Fibroblast of skin of right biceps (primary cell): ENCODE measurements at regions not wholly inside any gene's neighbourhood (a gene's known extent, or its start where the extent isn't known, plus 50 kb on each side); places are given as distances from the start of the nearest gene placed in this dataset.
A peak's percentile ranks its signal among the peaks of the same experiment; 100 is the strongest.

Experiments
- DNase-seq: peaks from one replicate; pipeline ENCODE4 v3.0.0-alpha.2; 2013

- no peak for DNase-seq
Measured at GRCh38 chr7:84474436-84474835, 279.8 kb upstream of the SEMA3A start.

- DNase-seq, result no peak
Measured at GRCh38 chr7:84471576-84471975, 277.0 kb upstream of the SEMA3A start.

- DNase-seq, result peak; percentile 28
Measured at GRCh38 chr7:84469034-84469433, 274.4 kb upstream of the SEMA3A start.

DNA sequence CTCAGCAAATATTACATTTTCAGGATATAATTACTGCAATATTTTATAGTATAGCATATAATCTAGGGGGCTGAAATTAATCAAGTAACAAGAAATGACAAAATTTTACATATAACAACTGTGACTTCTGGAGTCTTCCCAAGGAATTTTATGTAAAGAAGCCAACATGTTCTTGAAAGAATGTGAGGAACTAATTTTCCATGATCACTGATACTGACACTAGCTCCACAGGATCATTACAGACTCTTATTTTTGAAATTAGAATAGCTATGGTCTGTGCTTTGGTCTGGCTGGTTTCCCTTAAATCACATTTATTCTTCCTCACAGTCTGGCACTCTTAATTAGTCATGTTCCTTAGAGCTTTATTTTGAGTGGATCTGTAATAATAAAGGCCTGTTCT, 267.7 kb upstream of the SEMA3A start:
- peak; percentile 4 for DNase-seq

- DNase-seq, result no peak
Measured at GRCh38 chr7:84461093-84461492, 266.5 kb upstream of the SEMA3A start.

DNA sequence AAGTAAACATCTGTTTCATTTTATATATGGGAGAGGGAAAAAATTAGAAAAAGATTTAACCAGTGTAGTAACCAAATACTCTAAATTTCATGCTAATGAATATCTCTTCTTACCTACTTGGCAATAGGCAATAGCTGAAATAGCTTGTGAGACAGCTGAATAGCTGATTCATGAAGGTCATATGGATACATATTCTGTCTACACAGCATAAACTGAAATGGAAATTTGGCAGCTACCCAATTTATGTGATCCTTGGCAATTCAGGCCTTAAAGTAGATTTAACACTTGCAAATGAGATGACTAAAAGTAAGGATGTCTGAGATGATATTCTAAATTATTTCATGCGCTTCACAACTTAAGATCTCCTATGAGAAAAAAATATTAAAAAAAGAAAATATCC, 261.2 kb upstream of the SEMA3A start:
- peak; percentile 46 for DNase-seq

GRCh38 chr7:84454174-84454959, 259.8 kb upstream of the SEMA3A start:
- DNase-seq, result no peak

- DNase-seq, result no peak
Measured at GRCh38 chr7:84452618-84453017, 258.0 kb upstream of the SEMA3A start.

DNA sequence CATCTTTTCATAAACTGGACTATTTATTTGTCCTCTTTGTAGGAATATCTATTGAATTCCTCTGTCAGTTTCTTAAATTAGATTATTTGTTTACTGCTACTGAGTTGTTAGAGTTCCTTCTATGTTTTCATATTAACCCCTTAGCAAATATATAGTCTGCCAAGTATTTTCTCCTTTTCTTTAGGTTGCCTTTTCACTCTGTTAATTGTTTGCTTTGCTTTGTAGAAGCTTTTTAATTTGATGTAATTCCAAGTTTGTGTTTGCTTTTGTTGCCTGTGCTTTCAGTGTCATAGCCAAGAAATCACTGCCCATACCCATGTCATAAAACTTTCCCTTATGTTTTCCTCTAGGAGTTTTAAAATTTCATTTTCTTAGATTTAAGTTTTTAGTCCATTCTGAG, 256.2 kb upstream of the SEMA3A start:
- no peak for DNase-seq

GRCh38 chr7:84447636-84448293, 253.2 kb upstream of the SEMA3A start:
- no peak for DNase-seq

DNA sequence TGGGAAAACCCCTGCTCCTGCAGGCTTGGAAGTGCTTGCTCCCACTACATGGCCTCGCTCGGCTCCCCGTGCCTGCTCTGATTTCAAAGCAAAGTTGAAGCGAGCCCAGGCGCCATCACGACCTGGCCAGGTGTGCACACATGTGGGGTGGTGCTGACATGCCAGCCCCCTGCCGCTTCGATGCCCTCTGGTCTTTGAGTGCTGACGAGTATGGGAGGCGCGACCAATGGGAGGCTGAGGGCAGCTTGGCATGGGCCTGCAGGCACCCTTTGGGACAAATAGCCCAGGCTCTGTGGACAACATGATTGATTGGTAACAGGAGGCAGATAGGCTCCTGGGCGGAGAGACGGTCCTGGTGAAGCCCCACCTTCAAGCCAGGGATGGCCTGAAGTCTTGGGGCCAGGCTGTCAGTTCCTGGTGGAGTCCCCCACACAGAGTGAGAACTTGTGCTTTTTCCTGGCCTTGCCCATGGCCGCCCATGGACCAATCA, 252.4 kb upstream of the SEMA3A start:
- DNase-seq, result no peak

DNA sequence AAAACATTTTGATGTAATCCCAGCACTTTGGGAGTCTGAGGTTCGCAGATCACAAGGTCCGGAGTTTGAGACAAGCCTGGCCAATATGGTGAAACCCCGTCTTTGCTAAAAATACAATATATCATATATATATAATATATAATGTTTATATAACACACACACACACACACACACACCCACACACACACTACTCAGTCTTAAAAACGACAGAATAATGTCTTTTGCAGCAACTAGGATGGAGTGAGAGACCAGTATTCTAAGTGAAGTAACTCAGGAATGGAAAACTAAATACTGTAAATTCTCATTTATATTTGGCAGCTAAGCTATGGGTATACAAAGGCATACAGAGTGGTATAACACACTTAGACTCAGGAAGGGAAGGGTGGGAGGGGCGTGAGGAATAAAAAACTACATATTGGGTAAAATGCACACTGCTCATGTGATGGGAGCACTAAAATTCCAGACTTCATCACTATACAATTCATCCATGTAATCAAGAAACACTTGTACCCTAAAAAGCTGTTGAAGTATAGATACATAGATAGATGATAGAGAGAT, 231.2 kb upstream of the SEMA3A start:
- no peak for DNase-seq

DNA sequence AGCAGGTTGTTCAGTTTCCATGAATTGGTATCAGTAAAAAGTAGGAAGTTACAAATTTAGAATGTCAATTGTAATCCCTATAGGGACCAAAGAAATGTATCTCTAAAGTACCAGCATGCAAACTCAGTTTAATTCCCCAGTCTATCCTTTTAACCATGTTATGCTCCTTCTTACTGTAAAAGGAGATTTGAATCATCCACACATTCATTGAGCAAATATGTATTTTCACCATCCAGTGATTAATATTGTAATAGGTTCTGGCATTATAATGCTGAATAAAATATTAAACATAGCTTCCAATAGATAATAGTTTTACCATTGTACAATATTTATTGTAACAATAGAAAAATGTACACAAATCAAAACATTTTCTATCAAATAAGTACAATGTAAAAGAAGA, 228.2 kb upstream of the SEMA3A start:
- DNase-seq, result peak; percentile 14

- peak; percentile 94 for DNase-seq
Measured at GRCh38 chr7:84412161-84412969, 217.8 kb upstream of the SEMA3A start.

DNA sequence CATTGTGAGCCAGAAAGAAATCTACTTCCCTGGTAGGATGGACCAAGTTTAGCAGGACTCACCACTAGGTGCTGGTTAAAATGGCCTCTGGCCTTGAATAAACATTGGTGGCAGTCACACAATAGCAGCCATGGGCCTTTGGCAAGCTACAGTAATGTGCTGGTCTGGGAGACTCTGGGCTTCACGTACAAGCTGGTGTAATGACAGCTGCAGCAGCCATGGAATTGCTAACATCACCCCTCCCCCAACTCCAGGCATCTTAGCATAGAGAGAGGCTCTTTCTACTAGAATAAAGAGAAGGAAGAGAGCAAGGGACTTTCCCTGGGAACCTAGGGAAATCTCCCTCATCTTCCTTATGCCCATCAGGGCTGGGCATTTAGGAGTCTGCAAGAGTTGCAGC, 205.1 kb upstream of the SEMA3A start:
- no peak for DNase-seq

DNA sequence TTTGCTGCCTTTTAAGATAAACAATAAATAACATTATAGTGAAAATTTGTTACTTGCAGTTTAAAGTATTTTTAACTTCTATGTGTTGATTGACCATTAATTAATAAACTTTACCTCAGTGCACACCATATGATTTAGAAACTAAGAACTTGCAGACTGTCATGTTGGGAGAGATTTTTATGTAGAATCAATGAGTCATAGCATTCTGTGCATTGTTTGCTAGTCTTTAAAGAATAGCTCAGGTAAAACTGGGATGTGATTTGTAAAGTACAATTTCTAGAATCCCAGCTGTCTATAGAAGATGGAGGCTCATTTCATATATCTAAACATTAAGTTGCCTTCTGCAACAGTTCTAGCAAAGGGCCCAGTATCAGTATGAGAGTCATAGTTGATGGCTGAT, 199.6 kb upstream of the SEMA3A start:
- DNase-seq, result no peak

GRCh38 chr7:84393786-84394185, 199.2 kb upstream of the SEMA3A start:
- peak; percentile 27 for DNase-seq

GRCh38 chr7:84390845-84391244, 196.3 kb upstream of the SEMA3A start:
- no peak for DNase-seq

GRCh38 chr7:84389242-84389641, 194.7 kb upstream of the SEMA3A start:
- DNase-seq, result no peak

- DNase-seq, result no peak
Measured at GRCh38 chr7:84387595-84387994, 193.0 kb upstream of the SEMA3A start.

- DNase-seq, result peak; percentile 11
Measured at GRCh38 chr7:84384417-84384816, 189.8 kb upstream of the SEMA3A start.

DNA sequence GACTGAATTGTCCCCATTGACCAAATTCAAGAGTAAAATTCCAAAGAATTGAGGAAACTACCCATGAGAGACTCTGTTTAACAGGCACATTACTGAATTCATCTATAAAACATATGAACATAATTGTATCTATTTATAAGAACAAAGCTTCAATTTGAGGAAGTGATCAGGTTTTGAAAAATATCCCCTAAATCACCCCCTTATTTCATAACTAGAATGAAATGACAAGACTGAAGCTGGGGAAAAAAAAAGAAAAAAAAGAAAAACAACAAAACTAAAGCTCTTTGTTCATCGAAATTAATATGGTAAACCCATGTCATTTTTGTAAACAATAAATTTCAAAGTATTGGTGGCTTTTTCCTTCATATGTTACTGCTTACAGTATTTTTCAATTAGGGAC, 184.9 kb upstream of the SEMA3A start:
- no peak for DNase-seq

- DNase-seq, result peak; percentile 18
Measured at GRCh38 chr7:84372712-84373111, 178.1 kb upstream of the SEMA3A start.
